ENCODE measurements at regions not wholly inside any gene's neighbourhood (a gene's known extent, or its start where the extent isn't known, plus 50 kb on each side); places are given as distances from the start of the nearest gene placed in this dataset.
"Not testable (repeated sequence)": the region's sequence is repeated elsewhere in the genome, so short reads cannot be mapped to it uniquely, and the experiment has no call there.

DNA sequence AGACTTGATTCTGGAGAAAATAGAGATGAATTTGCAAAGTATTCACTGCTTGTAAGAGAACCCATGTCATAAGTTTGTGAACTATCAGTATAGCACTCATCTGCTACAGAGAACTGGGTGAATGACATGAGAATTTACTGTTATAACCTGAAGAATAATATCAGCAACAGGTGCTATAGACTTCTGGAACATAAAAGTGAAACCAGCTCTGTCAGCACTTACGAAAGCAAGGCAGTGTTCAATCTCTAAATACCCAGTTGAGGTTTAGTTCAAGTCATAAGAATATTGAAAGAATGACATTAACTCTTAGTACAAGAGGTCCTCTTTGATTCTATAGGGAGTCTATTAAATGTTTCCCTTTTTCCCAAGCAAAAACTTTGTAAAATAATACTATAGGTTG, 232.9 kb upstream of the ANKRD50 start:
- no peak for TF ChIP-seq POLR2A (IDR thresholded peaks at IDR 0.05; ENCODE audit: low read length)
- TF ChIP-seq GATA1 (IDR thresholded peaks at IDR 0.05; ENCODE audit: low read depth, low read length): no peak

DNA sequence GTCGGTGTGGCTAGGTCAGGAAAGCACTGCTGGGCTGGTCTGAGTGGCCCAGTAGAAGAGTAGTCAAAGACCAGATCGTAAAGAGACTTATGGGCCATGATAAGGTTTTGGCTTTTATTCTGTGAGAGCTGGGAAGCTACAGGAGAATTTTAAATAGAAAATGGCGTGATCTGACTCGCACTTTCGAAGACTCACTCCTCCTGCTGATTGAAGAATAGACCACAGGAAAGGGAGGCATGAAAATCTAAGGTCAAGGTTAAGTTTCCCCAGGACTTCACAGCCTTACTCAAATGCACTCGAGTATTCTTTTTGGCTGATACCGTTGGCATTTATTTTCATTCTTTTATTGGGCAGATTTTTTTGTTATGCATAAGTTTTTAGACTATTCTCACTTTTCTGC, 231.4 kb upstream of the ANKRD50 start:
- TF ChIP-seq POLR2A (IDR thresholded peaks at IDR 0.05; ENCODE audit: low read length) (no peak), GATA1 (IDR thresholded peaks at IDR 0.05; ENCODE audit: low read depth, low read length) (no peak)
- peak in 1 of 2 experiments; percentile 3 for DNase-seq

More for the DNA sequence above, 232.9 kb upstream of the ANKRD50 start:
- DNase-seq: no peak

DNA sequence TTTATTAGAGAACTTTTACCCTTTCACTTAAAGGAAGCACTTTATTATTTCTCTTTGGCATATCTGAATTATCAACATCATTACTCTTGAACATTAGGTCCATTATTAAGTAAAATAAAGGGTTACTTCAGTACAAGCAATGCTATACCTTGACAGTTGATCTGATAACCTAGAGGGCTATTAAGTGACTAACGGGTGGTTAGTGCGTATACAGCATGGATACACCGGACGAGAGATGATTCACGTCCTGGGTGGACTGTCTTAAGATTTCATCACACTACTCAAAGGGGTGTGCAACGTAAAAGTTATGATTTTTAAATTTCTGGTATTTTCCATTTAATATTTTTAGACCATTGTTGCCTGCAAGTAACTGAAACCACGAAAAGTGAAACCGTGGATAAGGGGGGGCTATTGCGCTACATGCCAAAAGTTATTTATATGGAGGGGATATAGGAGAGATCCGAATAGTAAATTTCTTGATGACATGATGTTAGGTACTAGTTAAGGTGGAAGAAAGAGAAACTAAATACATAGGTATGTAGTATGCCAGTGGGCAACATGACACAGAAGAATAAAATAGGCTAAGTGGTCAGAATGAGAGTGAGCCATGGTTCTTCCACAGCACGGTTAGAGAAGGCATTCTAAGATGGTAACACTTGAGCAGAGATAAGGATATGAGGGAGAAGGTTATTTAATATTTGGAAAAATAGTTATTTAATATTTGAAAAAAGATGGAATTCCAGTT, 230.8 kb upstream of the ANKRD50 start:
- no peak for DNase-seq
- TF ChIP-seq GATA1 (IDR thresholded peaks at IDR 0.05; ENCODE audit: low read depth, low read length): no peak
- no peak for TF ChIP-seq POLR2A (IDR thresholded peaks at IDR 0.05; ENCODE audit: low read length)

DNA sequence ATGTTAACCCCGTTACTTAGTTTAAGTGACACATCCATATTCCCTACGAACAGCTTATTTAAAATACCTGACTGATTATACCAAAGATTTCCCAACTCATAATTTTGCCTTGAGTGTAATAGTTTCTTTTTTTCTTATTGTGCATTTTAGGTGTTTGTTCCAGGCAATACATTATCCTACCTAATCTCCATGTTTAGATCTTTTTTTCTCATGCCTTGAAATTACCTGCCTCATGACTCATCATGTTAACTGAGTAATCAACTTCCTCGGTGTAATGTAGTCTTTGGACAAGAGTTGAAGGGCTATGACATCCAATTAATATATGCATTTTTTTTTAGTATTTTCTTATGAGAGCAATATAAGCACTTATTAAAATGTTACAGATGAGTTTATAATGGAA, 228.7 kb upstream of the ANKRD50 start:
- no peak for TF ChIP-seq POLR2A (IDR thresholded peaks at IDR 0.05; ENCODE audit: low read length)
- TF ChIP-seq GATA1 (IDR thresholded peaks at IDR 0.05; ENCODE audit: low read depth, low read length): no peak
- no peak for DNase-seq

DNA sequence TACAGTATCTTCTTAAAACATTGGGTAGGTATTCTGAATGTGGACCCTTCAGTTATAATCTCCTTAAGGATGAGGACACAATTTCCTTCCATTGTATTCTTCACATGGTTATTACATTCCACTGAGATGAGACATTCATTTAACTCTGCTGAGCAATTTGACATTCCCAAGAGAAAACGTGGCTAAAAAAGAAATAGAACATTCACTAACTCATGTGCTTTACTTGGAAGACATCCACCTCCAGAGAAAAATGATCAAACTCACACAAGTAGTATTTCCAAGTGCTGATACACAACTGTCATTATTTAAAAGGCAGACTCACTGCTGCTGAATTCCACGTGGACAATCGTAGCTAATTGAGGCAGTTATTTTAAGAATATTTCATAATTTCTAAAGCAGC, 227.9 kb upstream of the ANKRD50 start:
- no peak for DNase-seq
- no peak for TF ChIP-seq POLR2A (IDR thresholded peaks at IDR 0.05; ENCODE audit: low read length)
- TF ChIP-seq GATA1 (IDR thresholded peaks at IDR 0.05; ENCODE audit: low read depth, low read length): no peak

DNA sequence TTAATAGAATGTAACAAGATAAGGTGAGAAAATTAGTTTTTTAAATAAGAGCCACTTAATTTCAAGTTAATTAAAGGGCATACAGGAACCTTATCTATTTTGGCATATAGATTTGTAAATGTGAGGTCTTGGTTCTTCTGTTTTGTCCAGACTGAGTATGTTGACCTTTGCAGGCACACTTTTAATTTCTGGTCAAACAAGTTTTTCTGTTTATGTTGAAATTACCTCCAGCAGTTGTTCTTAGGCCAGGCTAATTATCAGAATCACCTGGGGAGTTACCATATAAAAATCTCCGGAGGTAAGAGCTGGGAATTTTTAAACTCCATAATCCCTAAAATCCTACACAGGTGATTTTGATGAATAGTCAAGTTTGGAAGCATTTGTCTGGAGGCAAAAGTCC, 227.4 kb upstream of the ANKRD50 start:
- TF ChIP-seq POLR2A (IDR thresholded peaks at IDR 0.05; ENCODE audit: low read length): no peak
- TF ChIP-seq GATA1 (IDR thresholded peaks at IDR 0.05; ENCODE audit: low read depth, low read length): no peak
- no peak for DNase-seq

DNA sequence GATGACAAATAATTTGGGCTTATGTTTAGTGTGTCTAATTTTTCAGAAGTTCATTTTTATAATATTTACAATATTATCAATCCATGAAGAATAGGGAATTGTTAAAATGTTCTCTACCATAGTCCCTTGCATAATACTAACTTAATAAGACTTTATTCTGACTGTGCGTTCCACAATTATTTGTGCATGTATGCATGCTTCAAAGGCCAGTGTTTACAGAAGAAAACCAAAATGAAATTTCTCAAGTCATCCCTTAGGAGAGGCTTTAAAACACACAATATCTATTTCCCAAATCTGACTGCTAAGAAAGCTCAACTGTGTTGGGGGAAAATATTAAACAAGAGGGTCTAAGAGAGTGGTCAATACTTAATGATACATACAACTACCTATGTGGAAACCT, 226.3 kb upstream of the ANKRD50 start:
- no peak for DNase-seq
- TF ChIP-seq POLR2A (IDR thresholded peaks at IDR 0.05; ENCODE audit: low read length): no peak
- no peak for TF ChIP-seq GATA1 (IDR thresholded peaks at IDR 0.05; ENCODE audit: low read depth, low read length)

DNA sequence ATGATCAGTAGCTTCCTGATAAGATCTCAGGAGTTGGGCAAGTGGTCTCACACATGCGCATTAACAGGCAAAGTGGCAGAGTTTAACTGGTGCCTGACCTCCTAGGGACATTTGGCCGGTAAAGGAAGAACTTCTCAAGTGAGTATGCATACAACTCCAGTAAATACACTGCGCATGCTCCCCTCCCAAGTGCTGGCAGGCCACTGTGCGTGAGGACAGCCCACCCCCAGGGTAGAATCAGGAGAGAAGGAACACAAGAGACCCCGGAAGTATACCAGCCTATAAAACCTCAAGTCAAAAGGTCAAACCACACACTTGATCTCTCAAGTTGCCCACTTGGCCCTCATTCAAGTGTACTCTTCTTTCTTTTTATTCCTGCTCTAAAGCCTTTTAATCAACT, 225.5 kb upstream of the ANKRD50 start:
- DNase-seq: no peak
- no peak for TF ChIP-seq GATA1 (IDR thresholded peaks at IDR 0.05; ENCODE audit: low read depth, low read length)
- TF ChIP-seq POLR2A (IDR thresholded peaks at IDR 0.05; ENCODE audit: low read length): no peak

DNA sequence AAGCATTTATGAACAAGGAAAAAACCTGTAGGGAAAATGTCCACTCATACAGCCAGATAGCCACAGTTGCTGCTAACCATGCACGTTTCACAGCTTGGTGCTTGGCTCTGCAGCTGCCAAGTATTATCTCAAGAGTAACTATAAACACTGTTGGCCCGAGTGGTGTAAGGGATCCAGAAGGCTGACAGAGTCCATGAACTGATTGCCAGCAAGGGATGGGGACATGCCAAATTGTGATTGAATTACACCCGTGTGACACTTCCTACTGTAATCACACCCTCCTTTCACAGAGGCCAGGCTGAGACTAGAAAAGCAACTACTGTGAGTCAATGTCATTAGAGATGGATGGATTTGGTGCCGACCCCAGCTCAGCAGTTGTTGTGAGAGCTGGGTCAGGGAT, 223.9 kb upstream of the ANKRD50 start:
- DNase-seq: no peak

DNA sequence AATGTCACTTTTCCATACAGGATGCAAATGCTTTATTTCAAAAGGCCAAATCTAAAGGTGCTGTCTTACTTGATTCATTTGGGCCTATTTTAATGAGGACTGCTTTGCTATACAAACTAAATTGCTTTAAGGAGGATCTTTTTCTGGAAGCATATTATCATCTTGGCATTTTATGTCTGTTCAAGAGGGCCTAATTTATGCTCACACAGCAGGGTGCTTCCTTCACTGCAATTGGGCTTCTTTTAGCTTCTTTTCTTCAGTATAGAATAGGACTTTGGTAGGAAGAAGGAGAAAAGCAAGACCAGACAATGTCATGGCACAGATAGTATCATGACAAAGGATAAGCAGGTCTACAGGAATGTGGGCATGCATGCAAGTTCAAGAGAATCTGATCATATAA, 222.4 kb upstream of the ANKRD50 start:
- no peak for TF ChIP-seq POLR2A (IDR thresholded peaks at IDR 0.05; ENCODE audit: low read length)
- no peak for TF ChIP-seq GATA1 (IDR thresholded peaks at IDR 0.05; ENCODE audit: low read depth, low read length)
- no peak for DNase-seq

More for the DNA sequence above, 223.9 kb upstream of the ANKRD50 start:
- no peak for TF ChIP-seq GATA1 (IDR thresholded peaks at IDR 0.05; ENCODE audit: low read depth, low read length)
- no peak for TF ChIP-seq POLR2A (IDR thresholded peaks at IDR 0.05; ENCODE audit: low read length)

DNA sequence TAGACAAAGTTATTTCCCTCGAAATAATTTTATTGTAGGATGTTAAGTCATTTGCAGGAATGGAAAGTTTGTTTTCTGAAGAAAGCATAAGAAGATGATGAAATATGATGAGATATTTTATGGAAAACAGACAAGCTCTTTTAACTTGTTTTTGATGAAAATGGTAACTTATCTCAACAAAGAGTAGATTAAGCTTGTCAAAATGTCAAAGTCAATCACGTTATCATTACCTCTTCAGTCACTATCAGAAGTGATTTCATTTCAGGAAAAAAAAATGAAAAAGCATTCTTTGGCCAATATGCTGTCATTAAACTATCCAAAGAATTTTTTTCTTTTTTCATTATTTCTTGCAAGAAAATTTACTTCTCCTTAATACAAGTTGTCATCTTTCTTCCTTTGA, 221.0 kb upstream of the ANKRD50 start:
- no peak for DNase-seq
- no peak for TF ChIP-seq POLR2A (IDR thresholded peaks at IDR 0.05; ENCODE audit: low read length)

DNA sequence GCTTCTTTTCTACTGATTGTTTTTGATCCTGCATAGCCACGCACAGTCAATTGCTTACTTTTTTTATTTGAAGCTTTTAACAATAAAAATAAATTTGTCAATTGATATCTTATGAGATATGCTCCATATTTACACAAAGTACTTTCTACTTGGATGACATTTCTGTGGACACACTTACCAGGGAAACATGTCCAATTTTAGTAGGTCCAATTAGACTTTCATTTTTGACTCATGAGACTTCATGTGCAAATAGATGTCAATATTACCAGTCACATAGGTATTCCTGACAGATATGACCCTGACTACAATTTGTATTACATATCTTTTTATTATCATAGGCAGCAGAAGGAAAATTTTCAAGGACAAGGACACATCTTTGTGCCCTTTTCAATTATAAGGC, 219.9 kb upstream of the ANKRD50 start:
- no peak for DNase-seq
- no peak for TF ChIP-seq POLR2A (IDR thresholded peaks at IDR 0.05; ENCODE audit: low read length)
- TF ChIP-seq GATA1 (IDR thresholded peaks at IDR 0.05; ENCODE audit: low read depth, low read length): no peak

DNA sequence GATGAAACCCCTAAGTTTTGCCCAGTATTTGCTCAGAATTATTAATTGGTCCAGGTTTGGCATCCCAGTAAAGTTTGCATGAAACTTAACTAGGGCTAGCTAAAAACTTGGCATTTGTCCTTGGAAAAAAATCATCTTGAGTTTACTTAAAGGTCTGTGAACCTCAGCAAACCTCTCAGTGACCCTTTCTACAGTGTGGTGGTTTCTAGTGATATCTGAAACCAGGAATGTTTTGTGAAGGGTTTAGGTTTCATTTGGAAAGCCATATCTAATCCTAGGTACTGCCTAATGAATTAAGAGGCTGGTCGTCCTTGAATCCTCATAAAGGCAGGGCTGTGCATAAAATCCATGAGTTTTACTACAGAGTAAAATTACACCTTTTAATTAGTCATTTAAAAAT, 218.5 kb upstream of the ANKRD50 start:
- TF ChIP-seq GATA1 (IDR thresholded peaks at IDR 0.05; ENCODE audit: low read depth, low read length) (no peak), POLR2A (IDR thresholded peaks at IDR 0.05; ENCODE audit: low read length) (no peak)
- DNase-seq: no peak

DNA sequence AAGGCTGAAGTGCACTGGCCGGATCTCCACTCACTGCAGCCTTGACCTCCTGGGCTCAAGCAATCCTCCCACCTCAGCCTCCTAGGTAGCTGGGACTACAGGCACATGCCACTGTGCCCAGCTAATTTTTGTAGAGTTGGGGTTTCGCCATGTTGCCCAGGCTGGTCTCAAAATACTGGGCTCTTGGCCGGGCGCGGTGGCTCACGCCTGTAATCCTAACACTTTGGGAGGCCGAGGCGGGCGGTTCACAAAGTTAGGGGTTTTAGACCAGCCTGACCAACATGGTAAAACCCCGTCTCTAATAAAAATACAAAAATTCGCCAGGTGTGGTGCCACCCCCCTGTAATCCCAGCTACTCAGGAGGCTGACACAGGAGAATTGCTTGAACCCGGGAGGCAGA, 210.2 kb upstream of the ANKRD50 start:
- DNase-seq: not testable (repeated sequence)

DNA sequence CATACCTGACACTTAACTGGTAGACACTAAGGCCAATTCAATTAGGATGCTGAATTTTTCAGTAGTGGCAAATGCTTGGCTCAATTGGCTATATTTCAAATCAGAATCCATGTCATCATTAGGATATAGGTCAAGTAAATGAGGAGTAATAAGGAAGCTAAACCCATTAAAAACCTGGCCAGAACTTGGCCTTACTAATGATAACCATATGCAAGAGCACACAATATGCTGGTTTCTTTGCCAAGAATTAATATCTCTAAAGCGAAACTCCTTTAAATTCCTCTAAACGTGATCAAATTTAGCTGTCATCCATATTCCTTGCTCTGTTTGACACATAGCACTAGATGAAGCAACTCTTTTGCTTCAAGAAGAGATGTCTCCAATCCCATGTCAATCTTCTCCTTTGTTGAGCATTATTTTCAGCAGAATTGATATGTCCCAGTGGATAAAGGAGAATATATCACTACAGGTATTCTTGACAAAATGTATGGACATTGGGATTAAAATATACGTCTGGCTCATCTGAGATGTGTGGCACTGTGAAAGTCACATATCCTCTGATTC, 206.1 kb upstream of the ANKRD50 start:
- no peak for DNase-seq
- no peak for TF ChIP-seq POLR2A (IDR thresholded peaks at IDR 0.05; ENCODE audit: low read length)
- TF ChIP-seq GATA1 (IDR thresholded peaks at IDR 0.05; ENCODE audit: low read depth, low read length): no peak

Measured in erythroblast (primary cell).